Keratinocyte (primary cell): ENCODE measurements at regions not wholly inside any gene's neighbourhood (a gene's known extent, or its start where the extent isn't known, plus 50 kb on each side); places are given as distances from the start of the nearest gene placed in this dataset.

Experiments used
- DNase-seq: peaks from one replicate; pipeline ENCODE4 v3.0.0-alpha.2; 2011; ENCODE audit warnings: low read depth, missing footprints, low spot score
- FAIRE-seq: peaks from 2 replicates; lab custom pipeline; 2011; peaks lifted over from hg19 to GRCh38; lab: Jason Lieb, UNC
- H2AFZ ChIP-seq: 2 replicates; pipeline ENCODE4 v1.6.0; 2012; ENCODE audit warnings: low read length, control low read depth, inconsistent platforms; ENCODE audit not compliant: control insufficient read depth
- H3K27ac ChIP-seq: 2 replicates; pipeline ENCODE4 v1.5.1; 2011; ENCODE audit warnings: low read length; ENCODE audit not compliant: control insufficient read depth, insufficient read depth
- H3K27me3 ChIP-seq: 3 replicates; pipeline ENCODE4 v1.6.0; 2011; ENCODE audit warnings: low read length; ENCODE audit not compliant: control insufficient read depth, insufficient read depth; ENCODE audit errors: extremely low read depth
- H3K36me3 ChIP-seq, 2 experiments: 2 replicates in 1 of 2; 3 replicates in 1 of 2; pipeline ENCODE4 v1.5.1; 2011; ENCODE audit warnings: low read length in 2 of 2, mild to moderate bottlenecking in 1 of 2; ENCODE audit not compliant: control insufficient read depth in 2 of 2, insufficient read depth in 2 of 2; ENCODE audit errors: extremely low read depth in 1 of 2
- H3K4me1 ChIP-seq: 3 replicates; pipeline ENCODE4 v1.5.1; 2011; ENCODE audit warnings: low read length; ENCODE audit not compliant: control insufficient read depth, insufficient read depth; ENCODE audit errors: extremely low read depth
- H3K4me2 ChIP-seq: 3 replicates; pipeline ENCODE4 v1.6.0; 2011; ENCODE audit warnings: low read depth, low read length; ENCODE audit not compliant: control insufficient read depth, insufficient read depth; ENCODE audit errors: extremely low read depth
- H3K4me3 ChIP-seq, 3 experiments: fragments of 200-600 bp in 1 of 3; sonication (generic) in 1 of 3; 2 replicates in 2 of 3; 3 replicates in 1 of 3; pipeline ENCODE4 v1.5.1; 2011 to 2016; ENCODE audit warnings: low read length in 3 of 3, mild to moderate bottlenecking in 3 of 3, control low read depth in 2 of 3, inconsistent platforms in 1 of 3, low read depth in 1 of 3, mixed read lengths in 1 of 3, mixed run types in 1 of 3, moderate library complexity in 1 of 3; ENCODE audit not compliant: control insufficient read depth in 2 of 3, insufficient read depth in 2 of 3; ENCODE audit errors: extremely low read depth in 1 of 3
- H3K79me2 ChIP-seq: 2 replicates; pipeline ENCODE4 v1.6.0; 2012; ENCODE audit warnings: low read length; ENCODE audit not compliant: control insufficient read depth, insufficient read depth
- H3K9ac ChIP-seq: 3 replicates; pipeline ENCODE4 v1.6.0; 2011; ENCODE audit warnings: low read length; ENCODE audit not compliant: control insufficient read depth, insufficient read depth; ENCODE audit errors: extremely low read depth
- H3K9me1 ChIP-seq: 3 replicates; pipeline ENCODE4 v1.6.0; 2011; ENCODE audit warnings: low read length; ENCODE audit not compliant: control insufficient read depth, insufficient read depth; ENCODE audit errors: extremely low read depth
- H3K9me3 ChIP-seq: 2 replicates; pipeline ENCODE4 v1.5.1; 2012; ENCODE audit warnings: low read depth, low read length; ENCODE audit not compliant: control insufficient read depth
- H4K20me1 ChIP-seq: 3 replicates; pipeline ENCODE4 v1.6.0; 2011; ENCODE audit warnings: low read length; ENCODE audit not compliant: control insufficient read depth, insufficient read depth; ENCODE audit errors: extremely low read depth
- CTCF ChIP-seq, 3 experiments: IDR thresholded peaks in 1 of 3; conservative IDR thresholded peaks in 1 of 3; optimal IDR thresholded peaks in 1 of 3; 2 replicates in 2 of 3; 3 replicates in 1 of 3; pipeline versions ENCODE3 to v1.5.1; 2011; ENCODE audit warnings: low read length in 3 of 3, mild to moderate bottlenecking in 3 of 3, moderate library complexity in 2 of 3, control low read depth in 1 of 3, inconsistent platforms in 1 of 3; ENCODE audit not compliant: insufficient read depth in 2 of 3; ENCODE audit errors: extremely low read depth in 1 of 3
- EZH2 ChIP-seq: IDR thresholded peaks from one replicate; pipeline ENCODE4 v1.6.1; 2012; ENCODE audit warnings: inconsistent platforms, mild to moderate bottlenecking, low read length, moderate library complexity
- dilution Hi-C: fragments of 300-500 bp; cut with MboI; formaldehyde crosslinking; loops from one replicate; pipeline ENCODE4 v1.7.0; 2020; ENCODE audit warnings: low sequenced_read_pairs; ENCODE audit not compliant: extremely low pct_ligation_motif_present

- TF ChIP-seq CTCF (optimal IDR thresholded peaks at IDR 0.05 in 1 of 3, IDR thresholded peaks at IDR 0.05 in 1 of 3, conservative IDR thresholded peaks at IDR 0.05 in 1 of 3; ENCODE audit: extremely low read depth in 1 of 3, insufficient read depth in 2 of 3, low read length in 3 of 3) (no peak), EZH2 (no peak)
- Histone ChIP-seq H3K36me3 (no peaks in the 10 kb centered on the region), H4K20me1 (no peaks in the 10 kb centered on the region), H3K9me1 (no peaks in the 10 kb centered on the region), H3K27me3 (no peaks in the 10 kb centered on the region), H3K4me3 (no peak overlapping the region), H3K79me2 (no peaks in the 10 kb centered on the region), H3K4me1 (peaks cover 14% of the 10 kb centered on the region), H3K27ac (no peak overlapping the region), H2AFZ (no peak overlapping the region), H3K9me3 (no peaks in the 10 kb centered on the region), H3K4me2 (no peak overlapping the region), H3K9ac (no peak overlapping the region)
- dilution Hi-C loops = no loop called here
- no peak for FAIRE-seq
- no peak for DNase-seq
These were observed 704.9 kb upstream of the CITED2 start for GRCh38 chr6:140079328-140079727.

GRCh38 chr6:140078561-140079125, 704.2 kb upstream of the CITED2 start:
- Histone ChIP-seq H2AFZ (no peak overlapping the region), H4K20me1 (no peaks in the 10 kb centered on the region), H3K9ac (no peak overlapping the region), H3K27me3 (no peaks in the 10 kb centered on the region), H3K36me3 (no peaks in the 10 kb centered on the region), H3K4me1 (peaks cover 13% of the 10 kb centered on the region), H3K4me2 (no peak overlapping the region), H3K4me3 (no peak overlapping the region), H3K27ac (no peak overlapping the region), H3K9me1 (no peaks in the 10 kb centered on the region), H3K9me3 (no peaks in the 10 kb centered on the region), H3K79me2 (no peaks in the 10 kb centered on the region)
- TF ChIP-seq EZH2 = no peak
- TF ChIP-seq CTCF (optimal IDR thresholded peaks at IDR 0.05 in 1 of 3, IDR thresholded peaks at IDR 0.05 in 1 of 3, conservative IDR thresholded peaks at IDR 0.05 in 1 of 3; ENCODE audit: extremely low read depth in 1 of 3, insufficient read depth in 2 of 3, low read length in 3 of 3) = no peak
- DNase-seq (no peak), FAIRE-seq (no peak)
- dilution Hi-C loops = no loop called here
